GM19395 (cell line): ENCODE measurements at regions not wholly inside any gene's neighbourhood (a gene's known extent, or its start where the extent isn't known, plus 50 kb on each side); places are given as distances from the start of the nearest gene placed in this dataset.

ENCODE experiments used
- ATAC-seq: cut with Tn5 transposase; IDR thresholded peaks from one replicate; pipeline ENCODE4 v1.9.1; 2021; ENCODE audit warnings: mild to moderate bottlenecking, moderate library complexity; ENCODE audit not compliant: unreplicated experiment

DNA sequence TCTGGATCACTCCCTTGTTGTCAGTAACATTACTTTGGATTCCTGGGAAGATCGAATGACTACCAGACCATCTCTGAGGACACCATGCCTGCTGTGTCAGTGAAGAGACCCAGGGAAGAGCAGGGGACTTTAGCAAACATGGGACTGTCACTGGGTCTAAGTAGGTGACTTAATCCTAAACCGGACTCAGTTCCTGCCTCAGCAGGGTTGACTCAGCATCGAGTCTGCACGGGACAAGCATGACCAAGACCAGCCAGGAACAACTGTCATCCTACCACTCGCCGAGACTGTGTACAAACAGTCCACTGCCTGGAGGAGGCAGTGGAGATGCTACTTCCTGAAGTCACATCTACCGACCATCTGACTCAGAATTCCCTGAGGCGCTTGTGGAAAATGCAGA, 53.2 kb upstream of the RAB4A start:
- no peak for ATAC-seq

DNA sequence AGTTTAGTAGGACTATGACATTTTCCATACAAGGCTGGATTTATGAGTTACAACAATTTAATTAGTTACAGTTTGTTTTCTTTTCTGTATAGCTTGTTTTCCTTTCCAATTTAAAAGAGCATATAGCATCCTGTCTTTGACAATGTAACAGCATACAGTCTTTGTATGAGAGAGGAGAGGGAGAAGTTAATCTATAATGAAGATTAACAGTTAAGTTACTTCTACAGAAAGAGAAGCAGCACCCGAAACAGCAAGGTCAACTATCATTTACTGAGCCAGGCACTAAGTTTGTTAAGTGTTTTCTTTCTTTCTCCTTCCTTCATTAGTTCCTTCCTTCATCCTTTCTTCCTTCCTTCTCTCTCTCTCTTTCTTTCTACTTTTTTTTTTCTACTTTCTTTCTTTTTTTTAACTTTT, 52.3 kb upstream of the RAB4A start:
- no peak for ATAC-seq

DNA sequence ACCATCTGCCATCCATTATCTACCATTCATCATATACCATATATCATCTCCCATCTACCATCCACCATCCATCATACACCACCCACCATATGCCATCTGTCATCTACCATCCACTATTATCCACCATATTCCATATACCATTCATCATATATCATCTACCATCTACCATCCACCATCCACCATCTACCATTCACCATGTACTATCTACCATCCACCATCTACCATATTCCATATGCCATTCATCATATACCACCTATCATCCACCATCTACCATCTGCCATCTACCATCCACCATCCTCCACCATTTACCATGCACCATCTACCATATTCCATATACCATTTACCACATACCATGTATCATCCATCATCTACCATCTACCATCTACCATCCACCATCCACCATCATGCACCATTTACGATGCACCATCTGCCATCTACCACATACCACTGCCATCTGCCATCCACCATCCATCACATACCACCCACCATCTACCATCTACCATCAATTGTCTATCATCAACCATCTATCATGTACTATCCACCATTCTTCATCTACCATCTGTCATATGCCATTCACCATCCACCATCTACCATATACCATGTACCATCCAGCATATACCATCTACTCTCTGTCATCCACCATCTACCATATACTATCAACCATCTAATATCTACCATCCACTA, 50.6 kb upstream of the RAB4A start:
- no peak for ATAC-seq

DNA sequence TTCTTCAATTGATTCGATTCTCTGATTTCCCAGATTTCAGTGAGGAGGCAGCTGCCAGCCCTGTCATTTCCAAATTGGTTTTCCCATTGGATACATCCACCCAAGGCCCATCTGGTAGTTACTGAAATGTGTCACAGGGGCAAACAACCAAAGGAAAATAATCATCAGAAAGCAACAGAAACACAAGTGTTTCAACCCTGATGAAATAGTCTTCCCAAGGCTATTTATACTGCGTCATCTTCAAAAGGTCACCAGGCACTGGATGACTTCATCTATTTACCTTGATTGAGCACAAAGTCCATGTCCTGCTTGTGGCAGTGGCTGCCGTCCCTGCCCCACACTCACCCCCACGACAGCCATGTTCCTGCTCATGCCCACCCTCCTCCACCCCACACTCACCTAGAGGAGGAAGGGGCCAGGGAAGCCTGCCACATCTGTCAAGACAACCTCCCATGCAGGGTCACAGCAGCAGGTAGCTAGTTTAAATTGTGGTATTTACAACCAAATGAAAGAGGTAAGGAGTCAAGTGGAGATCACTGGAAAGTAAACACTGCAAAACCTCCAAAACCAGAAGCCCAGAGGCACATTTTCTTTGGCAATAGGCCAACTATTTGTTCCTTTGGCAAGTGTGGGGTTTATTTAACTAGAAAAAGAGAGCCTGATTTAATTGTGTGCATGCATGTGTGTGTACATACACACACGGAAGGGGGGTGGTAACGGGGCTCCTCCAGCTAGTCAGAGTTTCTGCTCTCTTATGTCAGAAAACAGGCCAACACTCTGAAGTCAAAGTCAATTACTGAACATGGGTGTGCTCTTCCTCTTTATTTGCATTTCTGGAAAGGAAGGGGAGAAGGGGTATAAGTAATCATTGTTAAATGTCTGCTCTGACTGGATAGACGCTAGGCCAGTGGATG, 49.5 kb upstream of the RAB4A start:
- ATAC-seq = no peak
